ENCODE measurements at regions not wholly inside any gene's neighbourhood (a gene's known extent, or its start where the extent isn't known, plus 50 kb on each side); places are given as distances from the start of the nearest gene placed in this dataset.

- TF ChIP-seq EZH2phosphoT487 (conservative IDR thresholded peaks at IDR 0.05; ENCODE audit: low read length) (no peak), CTCF (IDR thresholded peaks at IDR 0.05; ENCODE audit: insufficient read depth, low read length, poor library complexity, severe bottlenecking) (no peak)
- Histone ChIP-seq H3K4me3 (ENCODE audit: insufficient read depth, low read length, poor library complexity, severe bottlenecking) (no peak overlapping the region), H3K27me3 (ENCODE audit: low read length) (no peaks in the 10 kb centered on the region), H3K9ac (ENCODE audit: low read length) (peak overlapping the region; percentile 31), H3K79me2 (ENCODE audit: insufficient read depth, low read length) (no peaks in the 10 kb centered on the region), H3K9me3 (ENCODE audit: insufficient read depth, low read length) (no peaks in the 10 kb centered on the region), H2AFZ (ENCODE audit: low read depth, low read length, severe bottlenecking) (no peak overlapping the region), H3K27ac (ENCODE audit: low read depth, low read length) (peak overlapping the region; percentile 87), H3K9me2 (replicated peaks; ENCODE audit: insufficient read depth, low read length) (no peaks in the 10 kb centered on the region), H3K36me3 (ENCODE audit: low read length) (no peaks in the 10 kb centered on the region), H3K4me2 (ENCODE audit: low read depth, low read length, poor library complexity, severe bottlenecking) (peak overlapping the region; percentile 33), H3F3A (ENCODE audit: insufficient read depth) (peaks cover 8% of the 10 kb centered on the region; the same call in 1 of the 2 replicates), H4K20me1 (ENCODE audit: low read depth, low read length) (no peaks in the 10 kb centered on the region)
These were observed 204.1 kb downstream of the ARRDC4 start for GRCh38 chr15:98164571-98164970.

GRCh38 chr15:98164986-98165385, 204.5 kb downstream of the ARRDC4 start:
- no peaks in the 10 kb centered on the region for H3K9me3 ChIP-seq (ENCODE audit: insufficient read depth, low read length)
- no peak overlapping the region for H3K9ac ChIP-seq (ENCODE audit: low read length)
- TF ChIP-seq CTCF (IDR thresholded peaks at IDR 0.05; ENCODE audit: insufficient read depth, low read length, poor library complexity, severe bottlenecking) = no peak
- no peak for TF ChIP-seq EZH2phosphoT487 (conservative IDR thresholded peaks at IDR 0.05; ENCODE audit: low read length)
- no peaks in the 10 kb centered on the region for H4K20me1 ChIP-seq (ENCODE audit: low read depth, low read length)
- H3K36me3 ChIP-seq (ENCODE audit: low read length) = no peaks in the 10 kb centered on the region
- no peaks in the 10 kb centered on the region for H3K79me2 ChIP-seq (ENCODE audit: insufficient read depth, low read length)
- peaks cover 8% of the 10 kb centered on the region; the same call in 1 of the 2 replicates for H3F3A ChIP-seq (ENCODE audit: insufficient read depth)
- no peaks in the 10 kb centered on the region for H3K9me2 ChIP-seq (replicated peaks; ENCODE audit: insufficient read depth, low read length)
- no peak overlapping the region for H2AFZ ChIP-seq (ENCODE audit: low read depth, low read length, severe bottlenecking)
- no peak overlapping the region for H3K4me3 ChIP-seq (ENCODE audit: insufficient read depth, low read length, poor library complexity, severe bottlenecking)
- no peaks in the 10 kb centered on the region for H3K27me3 ChIP-seq (ENCODE audit: low read length)
- peak overlapping the region; percentile 33 for H3K4me2 ChIP-seq (ENCODE audit: low read depth, low read length, poor library complexity, severe bottlenecking)
- peak overlapping the region; percentile 87 for H3K27ac ChIP-seq (ENCODE audit: low read depth, low read length)

GRCh38 chr15:98167722-98168268, 207.3 kb downstream of the ARRDC4 start:
- H3K27ac ChIP-seq (ENCODE audit: low read depth, low read length) = no peak overlapping the region
- H3F3A ChIP-seq (ENCODE audit: insufficient read depth) = peaks cover 12% of the 10 kb centered on the region; the same call in 1 of the 2 replicates
- no peak overlapping the region for H3K9ac ChIP-seq (ENCODE audit: low read length)
- TF ChIP-seq CTCF (IDR thresholded peaks at IDR 0.05; ENCODE audit: insufficient read depth, low read length, poor library complexity, severe bottlenecking) (no peak), EZH2phosphoT487 (conservative IDR thresholded peaks at IDR 0.05; ENCODE audit: low read length) (no peak)
- H3K36me3 ChIP-seq (ENCODE audit: low read length) = no peaks in the 10 kb centered on the region
- H3K4me2 ChIP-seq (ENCODE audit: low read depth, low read length, poor library complexity, severe bottlenecking) = no peak overlapping the region
- H3K9me3 ChIP-seq (ENCODE audit: insufficient read depth, low read length) = no peaks in the 10 kb centered on the region
- H4K20me1 ChIP-seq (ENCODE audit: low read depth, low read length) = no peaks in the 10 kb centered on the region
- H3K27me3 ChIP-seq (ENCODE audit: low read length) = no peaks in the 10 kb centered on the region
- no peaks in the 10 kb centered on the region for H3K79me2 ChIP-seq (ENCODE audit: insufficient read depth, low read length)
- H3K9me2 ChIP-seq (replicated peaks; ENCODE audit: insufficient read depth, low read length) = no peaks in the 10 kb centered on the region
- H2AFZ ChIP-seq (ENCODE audit: low read depth, low read length, severe bottlenecking) = no peak overlapping the region
- no peak overlapping the region for H3K4me3 ChIP-seq (ENCODE audit: insufficient read depth, low read length, poor library complexity, severe bottlenecking)
